ENCODE measurements at regions not wholly inside any gene's neighbourhood (a gene's known extent, or its start where the extent isn't known, plus 50 kb on each side); places are given as distances from the start of the nearest gene placed in this dataset.

- no peak for TF ChIP-seq CTCF (IDR thresholded peaks at IDR 0.05)
- no peak for TF ChIP-seq EP300 (IDR thresholded peaks at IDR 0.05)
- TF ChIP-seq POLR2A (IDR thresholded peaks at IDR 0.05), result no peak
Measured at GRCh38 chr10:130844310-130844709, 467.2 kb downstream of the TCERG1L start.
